ENCODE measurements at regions not wholly inside any gene's neighbourhood (a gene's known extent, or its start where the extent isn't known, plus 50 kb on each side); places are given as distances from the start of the nearest gene placed in this dataset.
"Not testable (repeated sequence)": the region's sequence is repeated elsewhere in the genome, so short reads cannot be mapped to it uniquely, and the experiment has no call there.

DNA sequence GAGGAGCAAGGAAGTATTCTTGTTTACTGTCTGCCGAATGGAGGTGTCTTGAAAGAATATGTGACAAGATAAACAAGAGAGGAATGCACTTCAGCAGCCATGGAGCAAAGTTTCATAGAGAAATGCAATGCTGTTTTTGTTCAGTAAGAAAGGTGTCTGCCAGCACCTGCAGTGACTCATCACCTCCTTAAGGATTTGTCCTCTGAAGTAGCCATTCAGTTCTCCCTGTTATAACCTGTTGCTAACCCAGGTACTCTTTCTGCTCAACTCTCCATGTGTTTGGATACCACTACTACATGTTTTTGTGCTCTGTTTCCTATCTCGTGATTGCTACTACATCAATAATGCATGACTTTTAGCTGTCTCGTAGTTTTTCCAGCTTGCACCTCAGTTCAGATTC lies 328.9 kb downstream of the CHL1 start:
- no peak for DNase-seq

DNA sequence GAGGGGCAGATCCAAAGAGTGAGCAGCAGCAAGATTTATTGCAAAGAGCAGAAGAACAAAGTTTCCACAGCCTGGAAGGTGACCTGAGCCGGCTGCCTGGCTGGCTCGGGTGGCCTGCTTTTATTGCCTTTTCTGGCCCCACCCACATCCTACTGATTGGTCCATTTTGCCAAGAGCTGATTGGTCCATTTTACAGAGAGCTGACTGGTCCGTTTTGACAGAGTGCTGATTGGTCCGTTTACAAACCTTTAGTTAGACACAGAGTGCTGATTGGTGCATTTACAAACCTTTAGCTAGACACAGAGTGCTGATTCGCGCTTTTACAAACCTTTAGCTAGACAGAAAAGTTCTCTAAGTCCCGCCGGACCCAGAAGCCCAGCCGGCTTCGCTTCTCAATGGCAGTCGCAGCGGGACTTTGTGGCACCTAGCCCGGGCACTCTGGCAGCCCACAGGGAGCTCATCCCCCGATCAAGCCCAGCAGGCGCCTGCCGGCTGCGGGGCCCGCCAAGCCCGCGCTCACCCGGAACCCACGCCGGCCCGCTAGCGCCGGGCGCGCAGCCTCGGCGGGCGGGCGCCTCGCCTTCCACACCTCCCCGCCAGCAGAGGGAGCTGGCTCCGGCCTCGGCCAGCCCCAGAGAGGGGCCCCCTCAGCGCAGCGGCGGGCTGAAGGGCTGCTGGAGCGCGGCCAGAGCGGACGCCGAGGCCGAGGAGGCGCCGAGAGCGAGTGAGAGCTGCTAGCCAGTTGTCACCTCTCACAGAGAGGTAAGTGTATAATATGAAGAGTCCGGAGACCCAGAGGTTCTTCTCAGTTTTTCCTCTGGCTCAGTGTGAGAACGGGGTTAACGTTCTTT lies 339.2 kb downstream of the CHL1 start:
- no peak for DNase-seq

DNA sequence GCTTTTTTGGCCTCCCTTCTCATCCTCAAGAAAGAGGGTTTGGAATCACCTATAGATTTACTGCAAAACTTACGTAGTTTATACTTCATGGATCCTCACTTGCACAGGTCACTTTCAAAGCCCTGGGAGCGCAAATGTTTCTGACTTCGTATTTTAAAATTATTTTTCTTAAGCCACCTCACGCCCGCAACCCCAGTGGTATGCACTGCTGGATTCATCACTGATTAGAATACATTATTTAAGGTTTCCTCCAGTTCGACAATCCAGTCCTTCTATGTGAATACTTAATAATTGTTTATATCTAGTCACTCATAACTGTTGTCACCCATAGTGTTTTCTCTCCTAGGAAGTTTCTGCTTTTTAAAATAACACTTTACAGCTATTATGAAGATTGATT lies 339.9 kb downstream of the CHL1 start:
- DNase-seq = no peak

DNA sequence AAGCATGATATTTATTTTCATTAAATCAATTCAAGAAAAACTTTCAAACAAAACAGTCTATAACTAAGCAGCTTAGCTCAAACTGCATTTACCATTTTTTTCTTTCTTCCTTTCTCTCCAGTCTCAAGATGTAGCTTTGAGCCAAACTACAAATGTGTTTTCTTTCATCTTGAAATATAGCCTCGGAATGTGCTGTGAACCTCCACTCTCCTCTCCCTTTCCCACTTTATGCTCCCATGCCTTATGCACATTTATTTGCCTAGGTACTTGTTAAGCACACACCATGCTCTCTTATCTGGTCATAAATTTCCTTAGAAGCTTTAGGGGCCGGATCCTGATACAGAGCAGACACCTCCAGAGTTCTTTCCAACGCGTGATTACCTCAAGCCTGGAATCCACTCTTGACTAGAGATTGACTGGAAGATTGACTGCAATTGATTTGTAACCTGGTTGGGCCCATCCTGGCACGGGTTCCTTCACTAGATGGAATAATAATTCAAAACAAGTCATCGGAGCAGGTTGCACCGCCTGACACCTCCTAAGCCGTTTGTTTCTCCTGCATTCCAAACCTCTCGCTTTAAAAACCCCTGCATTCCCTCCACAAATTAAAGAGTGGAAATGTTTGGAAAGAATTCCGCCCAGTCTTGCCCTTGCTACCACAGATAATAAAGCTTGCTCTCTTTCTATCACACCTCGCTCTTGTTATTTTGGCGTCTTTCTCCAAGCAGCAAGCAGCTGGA lies 344.7 kb downstream of the CHL1 start:
- no peak for DNase-seq

DNA sequence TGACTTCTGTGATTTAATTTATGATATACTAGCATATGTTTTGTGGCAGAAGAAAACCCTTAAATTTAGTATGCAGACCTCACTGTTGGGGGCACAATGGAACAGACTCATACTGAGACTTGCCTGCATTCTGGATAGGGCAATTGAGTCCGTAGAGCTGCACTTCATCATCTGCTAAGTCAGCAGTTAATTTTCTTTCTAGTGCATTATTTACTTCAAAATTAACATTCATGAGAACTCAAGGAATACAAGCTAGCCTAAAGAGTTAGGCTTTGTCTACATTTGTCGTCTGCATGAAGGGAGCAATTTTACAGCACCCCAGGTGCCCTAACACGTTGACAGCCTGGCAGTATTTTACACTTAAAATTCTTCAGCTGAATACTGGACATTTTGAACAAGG lies 345.5 kb downstream of the CHL1 start:
- DNase-seq = no peak

DNA sequence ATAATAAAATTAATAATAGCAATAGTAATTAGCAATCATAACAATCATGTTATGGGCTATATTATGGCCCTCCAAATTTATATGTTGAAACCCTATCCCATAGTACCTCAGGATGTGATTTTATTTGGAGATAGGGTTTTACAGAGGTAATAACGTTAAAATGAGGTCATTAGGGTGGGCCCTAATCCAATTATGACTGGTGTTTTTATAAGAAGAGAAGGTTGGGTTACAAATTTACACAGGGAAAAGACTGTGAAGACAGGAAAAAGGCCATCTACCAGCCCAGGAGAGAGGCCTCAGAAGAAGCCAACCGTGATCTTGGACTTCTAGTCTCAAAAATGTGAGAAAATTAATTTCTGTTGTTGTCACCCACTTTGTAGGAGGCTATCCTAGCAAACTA lies 353.1 kb downstream of the CHL1 start:
- no peak for DNase-seq

DNA sequence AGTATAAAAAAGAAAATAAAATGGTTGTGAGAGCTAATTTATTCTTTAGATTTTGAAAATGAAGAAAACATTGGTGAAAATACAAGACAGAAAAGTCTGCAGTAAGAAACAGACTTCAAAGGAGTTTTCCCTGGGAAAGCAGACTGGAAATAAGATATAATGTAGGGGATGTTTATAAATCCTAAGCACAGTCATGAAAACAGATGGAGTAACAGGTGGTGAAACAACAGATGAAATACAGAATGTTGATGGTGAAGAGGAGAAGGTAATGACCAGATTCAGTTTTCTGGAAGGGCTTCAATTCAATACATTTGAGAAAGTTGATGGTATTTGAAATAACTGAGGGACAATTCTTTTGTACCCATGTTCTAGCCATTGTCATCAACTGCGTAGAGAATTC lies 353.9 kb downstream of the CHL1 start:
- DNase-seq = no peak

DNA sequence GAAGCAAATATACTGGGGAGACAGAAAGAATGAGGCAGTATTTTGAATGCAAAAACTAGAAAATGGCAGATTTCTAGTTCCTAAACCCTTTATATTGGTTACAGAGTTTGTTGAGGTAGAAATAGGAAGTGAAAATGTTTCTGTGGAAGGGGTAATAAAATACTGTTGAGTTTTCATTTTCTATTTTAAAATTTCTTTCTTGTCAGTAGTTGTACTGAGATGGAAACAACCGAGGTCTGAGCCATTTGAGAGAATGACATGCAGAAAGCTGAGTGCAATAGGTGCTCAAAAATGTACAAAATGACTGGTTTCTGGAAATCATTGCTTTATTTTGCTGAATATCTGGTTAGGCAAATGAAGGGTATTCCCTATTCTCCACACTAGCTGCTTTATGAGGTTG lies 361.4 kb downstream of the CHL1 start:
- no peak for DNase-seq

DNA sequence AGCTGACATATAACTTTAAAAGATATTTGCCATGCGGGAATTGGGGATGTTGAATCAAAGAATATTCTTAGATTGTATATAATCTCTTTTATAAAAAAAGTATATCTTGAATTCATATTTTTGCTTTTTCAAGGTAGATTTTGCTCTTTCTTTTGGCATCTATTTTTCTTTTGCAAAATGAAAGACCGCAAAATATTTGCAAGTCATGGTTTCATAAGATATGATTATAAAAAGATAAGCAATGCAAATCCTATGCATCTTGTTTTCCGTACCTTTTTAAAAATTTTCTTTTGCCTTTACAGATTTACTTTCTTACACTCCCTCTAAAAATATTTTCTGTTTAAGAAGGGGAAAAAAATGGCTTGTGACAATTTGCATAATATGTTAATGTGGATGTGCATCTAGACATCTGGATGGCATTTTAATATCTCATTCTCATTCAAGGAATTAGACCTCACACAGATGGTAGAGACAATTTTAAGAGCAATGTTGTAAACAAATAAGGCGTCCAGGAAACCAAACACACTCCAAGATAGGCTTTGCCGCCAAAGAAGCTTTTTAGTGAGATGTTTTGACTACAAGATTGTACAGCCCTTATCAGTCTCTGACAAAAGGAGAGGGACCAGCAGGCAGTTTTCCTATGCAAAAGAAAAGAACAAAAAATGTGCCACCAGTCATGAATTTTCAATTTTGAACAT lies 371.1 kb downstream of the CHL1 start:
- no peak for DNase-seq

DNA sequence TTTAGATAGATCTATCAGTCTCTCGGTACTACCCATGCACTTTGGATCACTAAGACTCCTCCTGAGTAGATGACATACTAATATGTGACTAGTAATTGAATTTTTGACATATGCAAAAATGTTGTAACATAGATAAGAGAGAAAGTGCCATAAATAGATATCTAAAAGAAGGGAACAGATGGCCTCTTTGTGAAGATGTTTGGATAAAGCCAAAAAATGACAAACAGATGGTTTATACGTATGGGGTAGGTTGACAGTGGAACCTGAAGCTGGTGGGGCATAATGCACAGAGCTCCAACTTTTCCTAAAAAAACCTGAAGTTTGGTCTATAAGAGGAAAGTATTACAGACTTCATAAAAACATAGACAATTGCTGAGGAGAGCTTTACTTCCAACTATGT lies 383.0 kb downstream of the CHL1 start:
- DNase-seq = not testable (repeated sequence)

DNA sequence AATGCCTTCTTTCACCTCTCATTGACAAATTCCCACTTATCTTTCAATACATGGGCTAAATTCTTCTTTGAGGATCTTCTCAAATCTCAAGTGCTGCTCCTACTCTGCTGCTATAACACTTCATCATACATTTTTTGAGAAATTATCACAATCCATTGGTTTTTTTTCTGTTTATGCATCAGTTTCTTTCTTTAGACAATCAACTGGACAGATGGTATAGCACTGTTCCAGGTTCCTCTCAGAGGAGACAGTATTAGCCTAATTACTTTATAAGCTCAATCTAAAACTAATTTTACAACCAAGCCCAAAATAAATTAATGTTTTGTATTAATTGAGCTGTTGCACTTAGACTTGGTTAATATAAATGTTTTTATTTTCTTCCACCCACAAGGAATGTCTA lies 392.5 kb downstream of the CHL1 start:
- not testable (repeated sequence) for DNase-seq

DNA sequence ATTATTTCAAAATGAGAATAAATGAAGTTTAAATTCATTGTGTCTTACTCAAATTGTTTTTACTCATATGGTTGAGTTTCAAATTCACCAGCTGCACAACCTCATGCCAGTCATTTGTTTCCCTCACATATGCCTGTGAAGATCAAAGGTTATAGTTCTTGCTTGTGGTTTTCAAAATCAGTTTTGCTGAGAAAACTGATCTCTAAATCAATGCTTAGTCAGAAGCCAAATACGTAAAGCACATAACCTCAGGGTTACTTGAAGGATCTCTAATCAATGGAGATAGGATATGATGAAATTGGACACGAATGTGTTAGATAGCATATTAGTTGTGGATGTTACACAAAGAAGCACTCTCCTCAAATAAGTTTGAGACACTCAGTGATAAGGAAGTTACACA lies 400.7 kb downstream of the CHL1 start:
- not testable (repeated sequence) for DNase-seq

DNA sequence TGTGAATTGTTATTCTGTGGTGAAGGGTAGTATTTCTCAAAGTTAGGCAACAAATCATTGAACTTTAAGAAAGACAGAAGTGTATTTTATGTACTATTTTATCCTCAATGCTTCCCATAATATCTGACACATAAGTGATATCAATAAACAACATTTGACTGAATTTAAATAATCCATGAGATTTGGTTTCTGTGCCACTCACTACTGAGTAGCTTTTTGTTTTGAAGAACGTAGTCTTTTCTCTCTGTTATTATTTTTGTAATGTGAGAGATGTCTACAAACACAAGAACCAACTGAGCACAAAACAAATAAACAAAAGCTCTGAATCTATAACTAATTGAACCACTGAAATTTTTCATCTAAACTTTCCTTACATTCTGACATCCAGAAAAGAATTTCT lies 401.2 kb downstream of the CHL1 start:
- DNase-seq = not testable (repeated sequence)

DNA sequence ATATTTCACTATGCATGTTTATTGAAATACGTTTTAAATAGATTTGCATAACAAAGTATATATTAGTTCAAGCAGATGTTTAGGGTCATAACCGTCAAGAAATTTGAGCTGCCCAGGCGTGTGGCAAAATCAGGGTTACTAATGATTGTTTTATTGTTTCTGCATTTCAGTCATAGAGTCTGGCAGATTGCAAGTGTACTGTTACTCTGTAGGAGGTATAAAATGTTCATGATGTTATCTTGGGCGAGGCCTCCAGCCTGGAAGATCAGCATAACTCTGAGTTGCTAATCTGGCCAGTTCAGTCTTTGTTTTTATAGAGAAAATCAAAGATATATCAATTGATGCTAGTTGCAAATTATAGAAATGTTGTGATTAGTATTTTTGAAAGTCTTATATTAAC lies 410.9 kb downstream of the CHL1 start:
- not testable (repeated sequence) for DNase-seq

DNA sequence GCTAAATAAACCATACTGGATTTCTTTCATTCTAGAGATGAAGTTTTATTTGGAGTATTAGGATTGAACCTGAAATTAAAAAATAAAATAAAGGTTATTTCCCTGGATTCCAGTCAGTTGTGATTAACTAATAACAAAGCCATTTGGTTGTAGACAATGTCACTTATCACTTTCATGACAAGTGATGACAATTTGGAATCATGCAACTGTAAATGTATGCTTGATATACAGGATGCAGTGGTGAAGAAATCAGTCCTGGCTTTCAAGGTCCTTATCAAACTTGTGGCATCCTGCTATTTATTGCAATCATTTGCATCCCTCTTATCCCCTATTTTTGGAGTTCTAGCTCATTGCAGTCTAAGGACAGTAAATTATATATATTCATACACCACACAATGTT lies 425.2 kb downstream of the CHL1 start:
- DNase-seq = no peak

DNA sequence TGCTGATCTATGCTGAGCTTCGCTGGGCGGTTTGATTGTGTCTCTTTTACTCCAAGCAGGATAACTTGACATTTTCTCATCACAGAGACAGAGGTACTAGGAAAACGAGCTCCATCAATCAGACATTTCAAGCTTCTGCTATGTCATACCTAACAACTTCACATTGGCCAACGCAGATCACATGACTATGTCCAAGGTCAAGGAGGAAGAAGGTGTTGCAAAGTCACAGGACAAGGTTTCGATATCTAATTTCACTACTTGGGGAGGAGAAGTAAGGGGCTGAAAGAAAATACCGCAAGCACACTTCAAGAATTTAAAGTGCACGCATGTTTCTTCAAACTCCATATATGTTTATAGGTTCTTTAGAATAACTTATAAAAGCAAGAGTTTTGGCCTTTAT lies 425.8 kb downstream of the CHL1 start:
- no peak for DNase-seq

DNA sequence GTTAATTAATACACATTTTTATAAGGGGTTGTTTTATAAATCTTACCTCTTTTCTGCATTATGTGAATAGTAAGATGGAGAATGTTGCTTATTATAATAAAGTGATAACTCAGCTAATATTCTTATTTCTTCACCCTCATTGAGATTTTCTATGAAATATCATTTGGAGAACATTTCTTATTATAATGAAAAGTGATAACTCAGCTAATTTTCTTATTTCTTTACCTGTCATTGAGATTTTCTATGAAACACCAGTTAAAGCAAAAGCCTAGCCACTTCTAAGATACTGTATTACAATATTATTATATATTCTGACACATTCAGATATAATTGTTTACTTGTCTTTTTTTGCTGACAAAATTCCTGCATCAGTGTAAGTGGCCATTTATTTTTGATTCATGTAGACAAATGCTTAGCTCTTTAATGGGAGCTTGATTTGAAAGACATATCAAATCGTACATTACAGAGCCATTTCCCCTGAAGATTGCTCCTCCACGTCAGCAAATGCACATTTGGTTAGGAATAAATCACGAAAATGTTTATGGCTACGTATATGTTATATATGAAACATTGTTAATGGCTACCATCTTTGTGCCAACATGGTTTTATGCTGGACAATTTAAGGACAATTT lies 427.5 kb downstream of the CHL1 start:
- no peak for DNase-seq

DNA sequence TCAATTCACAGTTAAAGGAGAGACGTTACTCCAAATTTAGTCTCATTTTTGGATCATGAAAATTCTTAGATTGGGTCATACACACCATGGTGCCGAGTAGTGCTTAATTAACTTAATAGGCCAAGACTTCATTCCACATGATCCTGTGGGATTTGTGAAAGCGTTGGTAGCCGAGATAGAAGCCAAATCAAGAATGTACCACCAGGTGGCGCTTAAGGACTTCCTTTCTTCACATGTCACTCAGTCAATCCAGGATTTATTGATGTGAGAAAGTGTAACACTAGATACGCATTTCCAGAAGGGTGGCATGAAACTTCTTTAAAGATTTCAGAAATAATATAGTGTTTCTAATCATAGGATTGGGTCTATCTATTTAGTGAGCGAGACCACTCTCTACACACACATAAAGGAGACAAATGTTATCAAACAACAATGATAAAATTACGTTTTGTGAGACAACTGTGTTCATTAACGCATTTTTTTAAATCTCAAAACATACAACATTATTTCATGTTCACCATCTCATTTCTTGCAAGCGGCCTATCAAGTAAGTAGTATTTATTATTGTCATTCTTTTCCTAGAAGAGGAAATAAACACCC lies 436.1 kb downstream of the CHL1 start:
- peak; percentile 5 for DNase-seq

DNA sequence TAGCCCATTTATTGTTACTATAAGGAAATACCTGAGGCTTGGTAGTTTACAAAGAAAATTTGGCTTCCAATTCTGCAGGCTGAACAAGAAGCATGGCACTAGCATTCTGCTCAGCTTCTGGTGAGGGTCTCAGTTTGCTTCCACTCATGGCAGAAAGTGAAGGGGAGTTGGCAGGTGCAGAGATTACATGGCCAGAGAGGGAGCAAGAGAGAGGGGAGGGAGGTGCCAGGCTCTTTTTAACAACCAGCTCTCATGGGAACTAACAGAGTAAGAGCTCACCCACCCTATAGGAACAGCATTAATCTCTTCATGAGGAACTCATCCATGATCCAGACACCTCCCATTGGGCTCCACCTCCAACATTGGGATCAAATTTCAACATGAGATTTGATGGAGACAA lies 437.9 kb downstream of the CHL1 start:
- DNase-seq = no peak

DNA sequence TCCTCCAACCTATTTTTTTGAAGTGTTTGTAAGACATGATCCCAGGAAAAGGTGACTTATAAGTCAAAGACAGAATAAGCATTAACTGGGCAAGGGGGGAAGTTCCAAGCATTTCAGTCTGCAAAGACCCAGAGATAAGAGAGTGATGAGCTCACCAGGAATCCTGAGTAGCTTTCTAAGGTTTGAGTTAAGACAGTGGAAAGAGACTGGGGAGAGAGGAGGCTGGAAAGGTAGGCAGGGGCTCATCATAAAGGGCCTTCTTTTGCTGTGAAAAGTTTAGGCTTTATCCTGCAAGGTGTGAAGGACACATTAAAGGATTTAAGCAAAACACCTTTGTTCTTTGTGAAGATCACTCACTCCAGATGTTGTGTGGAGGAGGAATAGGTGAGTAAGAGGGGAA lies 438.8 kb downstream of the CHL1 start:
- DNase-seq = no peak

DNA sequence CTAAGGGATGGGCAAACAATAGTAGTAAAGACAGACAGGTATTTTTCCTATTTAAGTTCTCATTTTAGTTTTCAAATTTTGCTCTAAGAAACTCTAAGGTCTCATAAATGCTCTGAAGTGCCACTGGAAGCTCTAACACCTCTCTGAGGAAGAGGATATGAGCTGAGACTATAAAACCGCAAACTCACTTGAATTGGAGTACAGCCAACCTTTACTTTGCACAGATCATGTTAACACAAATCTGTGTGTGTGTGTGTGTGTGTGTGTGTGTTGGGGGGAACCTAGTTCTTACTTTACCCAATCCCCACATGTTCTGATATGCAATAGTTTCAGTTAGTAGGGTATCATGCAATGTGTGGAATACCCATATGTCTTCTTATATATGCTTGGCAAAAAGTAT lies 446.8 kb downstream of the CHL1 start:
- no peak for DNase-seq

DNA sequence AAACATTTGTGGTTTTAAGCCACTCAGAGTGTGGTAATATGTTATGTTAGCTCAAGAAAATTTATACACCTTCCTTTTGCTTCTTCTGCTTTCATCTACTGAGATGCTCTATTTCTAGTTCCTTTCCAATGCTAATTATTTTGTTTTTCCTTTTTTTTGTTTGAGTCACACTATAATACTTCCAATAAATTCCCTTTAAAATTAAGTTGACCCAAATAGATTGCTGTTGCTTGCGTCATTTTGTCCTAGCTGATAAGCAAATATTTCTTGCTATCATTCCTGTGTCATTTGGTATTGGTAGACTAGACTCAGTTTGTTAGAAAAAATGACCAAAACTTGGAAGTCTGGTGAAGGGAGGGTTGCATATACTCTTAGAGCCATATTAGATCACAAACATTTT lies 437.0 kb upstream of the CNTN6 start:
- no peak for DNase-seq

DNA sequence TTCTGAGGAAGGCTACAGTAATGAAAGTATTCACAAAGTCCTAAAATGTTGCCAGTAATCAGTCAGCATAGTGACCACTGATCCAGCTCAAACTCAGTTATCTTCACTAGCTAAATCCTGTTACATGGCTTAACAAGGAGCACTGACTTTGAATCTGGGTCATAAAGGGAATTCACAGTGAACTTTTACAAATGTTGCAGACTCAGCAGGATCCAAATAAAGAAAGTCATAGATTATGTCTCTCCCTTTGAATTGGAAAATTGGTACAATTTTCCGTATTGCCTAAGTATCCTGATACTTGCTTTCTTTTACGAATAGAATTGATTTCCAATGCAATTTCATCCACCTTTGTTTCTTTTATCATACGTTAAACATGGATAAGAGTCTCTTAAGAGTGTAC lies 431.5 kb upstream of the CNTN6 start:
- no peak for DNase-seq
